ENCODE measurements at regions not wholly inside any gene's neighbourhood (a gene's known extent, or its start where the extent isn't known, plus 50 kb on each side); places are given as distances from the start of the nearest gene placed in this dataset.
"Not testable (repeated sequence)": the region's sequence is repeated elsewhere in the genome, so short reads cannot be mapped to it uniquely, and the experiment has no call there.

DNA sequence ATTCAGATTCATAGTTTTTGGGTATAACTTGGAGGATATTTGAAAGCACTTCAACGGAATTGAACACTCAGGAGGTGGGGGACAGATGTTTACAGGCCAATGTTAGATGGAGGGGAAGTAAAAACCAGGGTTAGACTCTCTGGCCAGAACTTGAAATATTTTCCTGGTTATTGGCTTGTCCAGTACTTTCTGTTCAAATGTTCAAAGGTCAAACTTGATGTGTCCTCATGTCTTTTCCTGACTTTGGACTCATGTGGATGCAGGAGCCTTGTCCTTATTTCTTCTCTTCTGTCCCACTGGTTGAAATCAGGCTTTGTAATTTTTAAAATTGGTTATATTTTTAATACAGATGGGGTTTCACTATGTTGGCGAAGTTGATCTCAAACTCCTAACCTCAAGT lies 2148.5 kb upstream of the RAG2 start:
- TF ChIP-seq, protein P1, sequence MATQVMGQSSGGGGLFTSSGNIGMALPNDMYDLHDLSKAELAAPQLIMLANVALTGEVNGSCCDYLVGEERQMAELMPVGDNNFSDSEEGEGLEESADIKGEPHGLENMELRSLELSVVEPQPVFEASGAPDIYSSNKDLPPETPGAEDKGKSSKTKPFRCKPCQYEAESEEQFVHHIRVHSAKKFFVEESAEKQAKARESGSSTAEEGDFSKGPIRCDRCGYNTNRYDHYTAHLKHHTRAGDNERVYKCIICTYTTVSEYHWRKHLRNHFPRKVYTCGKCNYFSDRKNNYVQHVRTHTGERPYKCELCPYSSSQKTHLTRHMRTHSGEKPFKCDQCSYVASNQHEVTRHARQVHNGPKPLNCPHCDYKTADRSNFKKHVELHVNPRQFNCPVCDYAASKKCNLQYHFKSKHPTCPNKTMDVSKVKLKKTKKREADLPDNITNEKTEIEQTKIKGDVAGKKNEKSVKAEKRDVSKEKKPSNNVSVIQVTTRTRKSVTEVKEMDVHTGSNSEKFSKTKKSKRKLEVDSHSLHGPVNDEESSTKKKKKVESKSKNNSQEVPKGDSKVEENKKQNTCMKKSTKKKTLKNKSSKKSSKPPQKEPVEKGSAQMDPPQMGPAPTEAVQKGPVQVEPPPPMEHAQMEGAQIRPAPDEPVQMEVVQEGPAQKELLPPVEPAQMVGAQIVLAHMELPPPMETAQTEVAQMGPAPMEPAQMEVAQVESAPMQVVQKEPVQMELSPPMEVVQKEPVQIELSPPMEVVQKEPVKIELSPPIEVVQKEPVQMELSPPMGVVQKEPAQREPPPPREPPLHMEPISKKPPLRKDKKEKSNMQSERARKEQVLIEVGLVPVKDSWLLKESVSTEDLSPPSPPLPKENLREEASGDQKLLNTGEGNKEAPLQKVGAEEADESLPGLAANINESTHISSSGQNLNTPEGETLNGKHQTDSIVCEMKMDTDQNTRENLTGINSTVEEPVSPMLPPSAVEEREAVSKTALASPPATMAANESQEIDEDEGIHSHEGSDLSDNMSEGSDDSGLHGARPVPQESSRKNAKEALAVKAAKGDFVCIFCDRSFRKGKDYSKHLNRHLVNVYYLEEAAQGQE (IDR thresholded peaks at IDR 0.05; ENCODE audit: low read depth), result not testable (repeated sequence)
- TF ChIP-seq, protein P2, sequence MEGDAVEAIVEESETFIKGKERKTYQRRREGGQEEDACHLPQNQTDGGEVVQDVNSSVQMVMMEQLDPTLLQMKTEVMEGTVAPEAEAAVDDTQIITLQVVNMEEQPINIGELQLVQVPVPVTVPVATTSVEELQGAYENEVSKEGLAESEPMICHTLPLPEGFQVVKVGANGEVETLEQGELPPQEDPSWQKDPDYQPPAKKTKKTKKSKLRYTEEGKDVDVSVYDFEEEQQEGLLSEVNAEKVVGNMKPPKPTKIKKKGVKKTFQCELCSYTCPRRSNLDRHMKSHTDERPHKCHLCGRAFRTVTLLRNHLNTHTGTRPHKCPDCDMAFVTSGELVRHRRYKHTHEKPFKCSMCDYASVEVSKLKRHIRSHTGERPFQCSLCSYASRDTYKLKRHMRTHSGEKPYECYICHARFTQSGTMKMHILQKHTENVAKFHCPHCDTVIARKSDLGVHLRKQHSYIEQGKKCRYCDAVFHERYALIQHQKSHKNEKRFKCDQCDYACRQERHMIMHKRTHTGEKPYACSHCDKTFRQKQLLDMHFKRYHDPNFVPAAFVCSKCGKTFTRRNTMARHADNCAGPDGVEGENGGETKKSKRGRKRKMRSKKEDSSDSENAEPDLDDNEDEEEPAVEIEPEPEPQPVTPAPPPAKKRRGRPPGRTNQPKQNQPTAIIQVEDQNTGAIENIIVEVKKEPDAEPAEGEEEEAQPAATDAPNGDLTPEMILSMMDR (IDR thresholded peaks at IDR 0.05 in 2 of 3, conservative IDR thresholded peaks at IDR 0.05 in 1 of 3; ENCODE audit: borderline replicate concordance in 1 of 3, insufficient read depth in 1 of 3, low read depth in 2 of 3, low read length in 2 of 3), result not testable (repeated sequence)
- not testable (repeated sequence) for TF ChIP-seq POLR2A (IDR thresholded peaks at IDR 0.05; ENCODE audit: borderline replicate concordance, extremely low read depth, insufficient read depth, insufficient read length); POLR2AphosphoS5 (IDR thresholded peaks at IDR 0.05; ENCODE audit: low read depth, low read length); SIN3A (IDR thresholded peaks at IDR 0.05; ENCODE audit: low read depth); EZH2 (IDR thresholded peaks at IDR 0.05); SP1 (IDR thresholded peaks at IDR 0.05; ENCODE audit: low read depth); EGR1 (IDR thresholded peaks at IDR 0.05; ENCODE audit: low read depth)
